DOHH2 (cell line): ENCODE measurements at regions not wholly inside any gene's neighbourhood (a gene's known extent, or its start where the extent isn't known, plus 50 kb on each side); places are given as distances from the start of the nearest gene placed in this dataset.

Experiments used
- H3F3A ChIP-seq: fragments of 200-600 bp; sonication (generic), shearing (Covaris generic); 2 replicates; pipeline ENCODE4 v1.6.0; 2016; ENCODE audit warnings: antibody characterized with exemption, mild to moderate bottlenecking; ENCODE audit not compliant: control insufficient read depth, insufficient read depth
- H3K27ac ChIP-seq: fragments of 200-600 bp; sonication (generic); 2 replicates; pipeline ENCODE4 v1.5.1; 2014; ENCODE audit warnings: low read depth, mild to moderate bottlenecking, low read length, moderate library complexity
- H3K27me3 ChIP-seq: fragments of 200-600 bp; sonication (generic); 2 replicates; pipeline ENCODE4 v1.6.1; 2014; ENCODE audit warnings: mild to moderate bottlenecking, low read length, mixed read lengths; ENCODE audit not compliant: control insufficient read depth
- H3K36me3 ChIP-seq: fragments of 200-600 bp; sonication (generic); 2 replicates; pipeline ENCODE4 v1.6.1; 2014; ENCODE audit warnings: mild to moderate bottlenecking, low read length, moderate library complexity, mixed read lengths; ENCODE audit not compliant: control insufficient read depth
- H3K4me1 ChIP-seq: fragments of 200-600 bp; sonication (generic); 2 replicates; pipeline ENCODE4 v1.6.1; 2014; ENCODE audit warnings: mild to moderate bottlenecking, low read length, mixed read lengths; ENCODE audit not compliant: control insufficient read depth
- H3K4me2 ChIP-seq: fragments of 200-600 bp; sonication (generic); 2 replicates; pipeline ENCODE4 v1.6.0; 2014; ENCODE audit warnings: mild to moderate bottlenecking, low read length, moderate library complexity
- H3K4me3 ChIP-seq: fragments of 200-600 bp; sonication (generic); 2 replicates; pipeline ENCODE4 v1.5.1; 2014; ENCODE audit warnings: mild to moderate bottlenecking, low read length, mixed read lengths
- H3K79me2 ChIP-seq: fragments of 200-600 bp; sonication (generic); 2 replicates; pipeline ENCODE4 v1.6.1; 2014; ENCODE audit warnings: mild to moderate bottlenecking, low read length, mixed read lengths; ENCODE audit not compliant: control insufficient read depth
- H3K9me2 ChIP-seq: fragments of 200-600 bp; sonication (generic); replicated peaks from 2 replicates; pipeline ENCODE4 v1.6.1; 2014; ENCODE audit warnings: mild to moderate bottlenecking, low read length, mixed read lengths; ENCODE audit not compliant: control insufficient read depth
- H3K9me3 ChIP-seq: fragments of 200-600 bp; sonication (generic); 2 replicates; pipeline ENCODE4 v1.6.1; 2014; ENCODE audit warnings: antibody characterized with exemption, low read length, mixed read lengths; ENCODE audit not compliant: control insufficient read depth, insufficient read depth
- H4K20me1 ChIP-seq: fragments of 200-600 bp; sonication (generic); 2 replicates; pipeline ENCODE4 v1.6.0; 2014; ENCODE audit warnings: low read depth, mild to moderate bottlenecking, antibody characterized with exemption, low read length, moderate library complexity; ENCODE audit not compliant: control insufficient read depth, insufficient read depth
- EZH2phosphoT487 ChIP-seq: fragments of 200-600 bp; sonication (generic); IDR thresholded peaks from 2 replicates; pipeline ENCODE4 v1.6.1; 2017; ENCODE audit warnings: borderline replicate concordance, mild to moderate bottlenecking, antibody characterized with exemption, low read length, moderate library complexity, mixed read lengths
- TF ChIP-seq, protein P1 (sequence below): fragments of 200-600 bp; sonication (generic); IDR thresholded peaks from one replicate; pipeline ENCODE4 v1.5.1; 2014; ENCODE audit warnings: antibody characterized with exemption, mild to moderate bottlenecking, low read depth, low read length; ENCODE audit not compliant: poor library complexity, severe bottlenecking

- Histone ChIP-seq H3K27ac (no peak overlapping the region), H3K9me2 (no peaks in the 10 kb centered on the region), H3K4me3 (no peak overlapping the region), H3K4me2 (no peak overlapping the region), H3K4me1 (no peaks in the 10 kb centered on the region), H3K79me2 (no peaks in the 10 kb centered on the region), H3K36me3 (no peaks in the 10 kb centered on the region), H3F3A (no peaks in the 10 kb centered on the region), H4K20me1 (no peaks in the 10 kb centered on the region), H3K9me3 (no peaks in the 10 kb centered on the region), H3K27me3 (peaks cover 17% of the 10 kb centered on the region)
- no peak for TF ChIP-seq EZH2phosphoT487
- TF ChIP-seq, protein P1, sequence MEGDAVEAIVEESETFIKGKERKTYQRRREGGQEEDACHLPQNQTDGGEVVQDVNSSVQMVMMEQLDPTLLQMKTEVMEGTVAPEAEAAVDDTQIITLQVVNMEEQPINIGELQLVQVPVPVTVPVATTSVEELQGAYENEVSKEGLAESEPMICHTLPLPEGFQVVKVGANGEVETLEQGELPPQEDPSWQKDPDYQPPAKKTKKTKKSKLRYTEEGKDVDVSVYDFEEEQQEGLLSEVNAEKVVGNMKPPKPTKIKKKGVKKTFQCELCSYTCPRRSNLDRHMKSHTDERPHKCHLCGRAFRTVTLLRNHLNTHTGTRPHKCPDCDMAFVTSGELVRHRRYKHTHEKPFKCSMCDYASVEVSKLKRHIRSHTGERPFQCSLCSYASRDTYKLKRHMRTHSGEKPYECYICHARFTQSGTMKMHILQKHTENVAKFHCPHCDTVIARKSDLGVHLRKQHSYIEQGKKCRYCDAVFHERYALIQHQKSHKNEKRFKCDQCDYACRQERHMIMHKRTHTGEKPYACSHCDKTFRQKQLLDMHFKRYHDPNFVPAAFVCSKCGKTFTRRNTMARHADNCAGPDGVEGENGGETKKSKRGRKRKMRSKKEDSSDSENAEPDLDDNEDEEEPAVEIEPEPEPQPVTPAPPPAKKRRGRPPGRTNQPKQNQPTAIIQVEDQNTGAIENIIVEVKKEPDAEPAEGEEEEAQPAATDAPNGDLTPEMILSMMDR: no peak
Observed at GRCh38 chr7:22655781-22656180, 71.2 kb upstream of the IL6 start.

DNA sequence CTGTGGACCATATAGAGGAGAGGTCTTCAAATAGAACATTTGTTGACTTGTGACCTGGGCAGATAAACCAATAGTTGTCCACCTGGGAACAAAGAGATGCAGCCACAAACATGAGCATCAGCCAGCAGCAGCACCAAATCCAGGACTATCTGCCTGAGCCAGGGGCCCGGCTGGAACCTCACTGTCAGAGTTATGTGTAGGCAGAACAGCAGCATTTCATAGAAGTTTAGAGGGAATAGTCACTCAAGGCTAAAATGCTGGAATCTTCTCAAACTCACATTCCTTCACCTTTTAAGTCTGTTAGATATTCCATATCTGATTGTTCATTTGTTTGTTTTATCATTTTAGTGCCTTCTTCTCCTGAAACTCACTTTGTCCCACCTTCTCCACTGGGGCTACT lies 72.2 kb upstream of the IL6 start:
- Histone ChIP-seq H3K4me2 (no peak overlapping the region), H3K36me3 (no peaks in the 10 kb centered on the region), H3K79me2 (no peaks in the 10 kb centered on the region), H3K4me3 (no peak overlapping the region), H4K20me1 (no peaks in the 10 kb centered on the region), H3K4me1 (no peaks in the 10 kb centered on the region), H3K9me2 (no peaks in the 10 kb centered on the region), H3K9me3 (no peaks in the 10 kb centered on the region), H3K27me3 (peaks cover 8% of the 10 kb centered on the region), H3K27ac (no peak overlapping the region), H3F3A (no peaks in the 10 kb centered on the region)
- TF ChIP-seq, protein P1: no peak
- TF ChIP-seq EZH2phosphoT487: no peak

DNA sequence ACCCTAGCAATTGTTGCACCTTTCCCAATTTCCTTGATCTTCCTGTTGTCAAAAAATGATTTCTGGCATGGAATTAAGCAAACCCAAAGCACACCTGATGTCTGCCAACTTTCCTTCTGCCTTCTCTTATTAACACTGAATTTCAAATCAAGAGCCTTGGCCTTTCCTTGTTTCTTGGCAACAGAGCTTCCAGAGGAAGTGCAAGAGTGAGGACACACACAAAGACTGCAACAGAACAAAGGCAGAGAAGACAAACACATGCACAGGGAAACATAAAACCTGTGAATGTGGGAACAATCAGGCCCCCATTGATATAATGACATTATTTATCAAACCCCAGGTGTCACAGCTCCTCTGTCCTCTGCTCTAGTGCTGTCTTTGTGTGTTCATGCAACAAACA lies 73.0 kb upstream of the IL6 start:
- Histone ChIP-seq H4K20me1 (no peaks in the 10 kb centered on the region), H3K27me3 (peaks cover 4% of the 10 kb centered on the region; the same call in 1 of the 2 replicates), H3K4me3 (no peak overlapping the region), H3K9me2 (no peaks in the 10 kb centered on the region), H3K27ac (no peak overlapping the region), H3F3A (no peaks in the 10 kb centered on the region), H3K4me2 (no peak overlapping the region), H3K36me3 (no peaks in the 10 kb centered on the region), H3K9me3 (no peaks in the 10 kb centered on the region), H3K79me2 (no peaks in the 10 kb centered on the region), H3K4me1 (no peaks in the 10 kb centered on the region)
- TF ChIP-seq, protein P1: no peak
